SK-N-SH (cell line): ENCODE measurements at regions not wholly inside any gene's neighbourhood (a gene's known extent, or its start where the extent isn't known, plus 50 kb on each side); places are given as distances from the start of the nearest gene placed in this dataset.

Experiments used
- CTCF ChIA-PET: fragments of 300-600, 350-600 bp; formaldehyde crosslinking; extraction: SDS; loops from one replicate; lab custom pipeline; 2021; lab: Yijun Ruan, JAX
- POLR2A ChIA-PET: fragments of 350-600 bp; sonication (Branson Sonifier 250); formaldehyde crosslinking; extraction: SDS; loops from one replicate; lab custom pipeline; 2020; ENCODE audit warnings: antibody characterized with exemption, inconsistent platforms; lab: Yijun Ruan, JAX
- DNase-seq: peaks from one replicate; pipeline ENCODE4 v3.0.0; 2012
- H2AFZ ChIP-seq: fragments of 200-600 bp; sonication (generic); 2 replicates; pipeline ENCODE4 v1.8.1; 2016; ENCODE audit warnings: antibody characterized with exemption, mild to moderate bottlenecking, low read depth
- H3F3A ChIP-seq: fragments of 200-600 bp; sonication (generic); replicated peaks from 2 replicates; pipeline ENCODE3; 2016; ENCODE audit warnings: antibody characterized with exemption, mild to moderate bottlenecking; ENCODE audit not compliant: insufficient read depth
- H3K27ac ChIP-seq, 2 experiments: fragments of 200-500 bp in 1 of 2; fragments of 200-600 bp in 1 of 2; sonication (Bioruptor generic) in 1 of 2; sonication (generic), shearing (Covaris generic) in 1 of 2; 2 replicates each; pipeline versions ENCODE4 v1.5.1 to v1.6.1; 2014 to 2016; ENCODE audit warnings: low read depth in 2 of 2, inconsistent platforms in 1 of 2, low read length in 1 of 2, mild to moderate bottlenecking in 1 of 2, mixed read lengths in 1 of 2
- H3K27me3 ChIP-seq: fragments of 200-600 bp; sonication (generic), shearing (Covaris generic); 2 replicates; pipeline ENCODE4 v1.6.1; 2016; ENCODE audit warnings: mixed run types; ENCODE audit not compliant: insufficient read depth
- H3K36me3 ChIP-seq, 2 experiments: fragments of 200-500 bp in 1 of 2; fragments of 200-600 bp in 1 of 2; sonication (Bioruptor generic) in 1 of 2; sonication (generic) in 1 of 2; replicated peaks in 1 of 2; 2 replicates each; pipeline versions ENCODE3 to v1.5.1; 2014 to 2016; ENCODE audit warnings: low read length in 1 of 2, mild to moderate bottlenecking in 1 of 2; ENCODE audit not compliant: insufficient read depth in 2 of 2, control insufficient read depth in 1 of 2
- H3K4me1 ChIP-seq, 2 experiments: fragments of 200-500 bp in 1 of 2; fragments of 200-600 bp in 1 of 2; sonication (Bioruptor generic) in 1 of 2; sonication (generic), shearing (Covaris generic) in 1 of 2; 2 replicates each; pipeline versions ENCODE4 v1.5.1 to v1.6.1; 2014 to 2016; ENCODE audit warnings: low read depth in 1 of 2, low read length in 1 of 2, mixed run types in 1 of 2; ENCODE audit not compliant: insufficient read depth in 2 of 2, control insufficient read depth in 1 of 2
- H3K4me2 ChIP-seq: fragments of 200-600 bp; sonication (generic), shearing (Covaris generic); 2 replicates; pipeline ENCODE4 v1.6.1; 2017; ENCODE audit warnings: mixed run types
- H3K4me3 ChIP-seq, 2 experiments: fragments of 200-500 bp in 1 of 2; fragments of 200-600 bp in 1 of 2; sonication (Bioruptor generic) in 1 of 2; sonication (generic), shearing (Covaris generic) in 1 of 2; 2 replicates each; pipeline versions ENCODE4 v1.5.1 to v1.8.1; 2014 to 2016; ENCODE audit warnings: low read depth in 2 of 2, inconsistent platforms in 1 of 2, low read length in 1 of 2, mild to moderate bottlenecking in 1 of 2, mixed read lengths in 1 of 2, moderate library complexity in 1 of 2
- H3K79me2 ChIP-seq: fragments of 200-600 bp; sonication (generic); 2 replicates; pipeline ENCODE4 v1.8.1; 2017; ENCODE audit warnings: mild to moderate bottlenecking; ENCODE audit not compliant: insufficient read depth
- H3K9ac ChIP-seq: fragments of 200-600 bp; sonication (generic); 2 replicates; pipeline ENCODE4 v1.6.1; 2017; ENCODE audit warnings: mixed run types
- H3K9me2 ChIP-seq: fragments of 200-600 bp; sonication (generic); 2 replicates; pipeline ENCODE4 v1.6.1; 2017; ENCODE audit warnings: mixed run types
- H3K9me3 ChIP-seq: fragments of 200-600 bp; sonication (generic); 2 replicates; pipeline ENCODE4 v1.6.1; 2017; ENCODE audit warnings: mixed run types, mild to moderate bottlenecking, moderate library complexity
- H4K20me1 ChIP-seq: fragments of 200-600 bp; sonication (generic); 2 replicates; pipeline ENCODE4 v1.6.1; 2017; ENCODE audit warnings: mild to moderate bottlenecking, mixed run types; ENCODE audit not compliant: insufficient read depth
- CHD2 ChIP-seq: fragments of 150-350 bp; IDR thresholded peaks from 2 replicates; pipeline ENCODE4 v1.6.1; 2018; ENCODE audit warnings: low read length; ENCODE audit not compliant: partially characterized antibody
- CTCF ChIP-seq: fragments of 200-600 bp; sonication (generic); IDR thresholded peaks from 2 replicates; pipeline ENCODE4 v1.6.1; 2017; ENCODE audit warnings: antibody characterized with exemption, mild to moderate bottlenecking, moderate library complexity
- ELF1 ChIP-seq: IDR thresholded peaks from 2 replicates; pipeline ENCODE4 v1.4.0; 2012
- EP300 ChIP-seq, 2 experiments: IDR thresholded peaks; 2 replicates each; pipeline versions ENCODE4 v1.4.0 to v1.6.1; 2012; ENCODE audit warnings: borderline replicate concordance in 1 of 2, low read depth in 1 of 2, low read length in 1 of 2
- EZH2phosphoT487 ChIP-seq: fragments of 200-600 bp; sonication (generic); IDR thresholded peaks from 2 replicates; pipeline ENCODE4 v1.6.1; 2017; ENCODE audit warnings: low read depth, mixed run types, mild to moderate bottlenecking, antibody characterized with exemption, moderate library complexity, borderline replicate concordance
- FOSL2 ChIP-seq: IDR thresholded peaks from 2 replicates; pipeline ENCODE4 v1.4.0; 2012; ENCODE audit warnings: low read depth, mild to moderate bottlenecking, moderate library complexity, borderline replicate concordance
- GABPA ChIP-seq: IDR thresholded peaks from 2 replicates; pipeline ENCODE4 v1.4.0; 2012; ENCODE audit warnings: low read depth, mild to moderate bottlenecking
- JUND ChIP-seq: IDR thresholded peaks from 2 replicates; pipeline ENCODE4 v1.4.0; 2012
- MAX ChIP-seq: IDR thresholded peaks from 2 replicates; pipeline ENCODE4 v1.4.0; 2012; ENCODE audit warnings: low read depth
- MXI1 ChIP-seq: IDR thresholded peaks from 2 replicates; pipeline ENCODE4 v1.6.1; 2012; ENCODE audit warnings: mild to moderate bottlenecking, low read depth, low read length, improper control_type of control experiment
- NRF1 ChIP-seq: IDR thresholded peaks from 2 replicates; pipeline ENCODE4 v1.6.1; 2012; ENCODE audit warnings: low read depth, mild to moderate bottlenecking, low read length
- RFX5 ChIP-seq: IDR thresholded peaks from 2 replicates; pipeline ENCODE4 v1.6.1; 2012; ENCODE audit warnings: mild to moderate bottlenecking, improper control_type of control experiment, low read length
- RXRA ChIP-seq: IDR thresholded peaks from 2 replicates; pipeline ENCODE4 v1.4.0; 2012; ENCODE audit warnings: low read depth, mild to moderate bottlenecking, borderline replicate concordance
- SMC3 ChIP-seq: IDR thresholded peaks from 2 replicates; pipeline ENCODE4 v1.6.1; 2012; ENCODE audit warnings: low read depth, low read length, improper control_type of control experiment
- TCF12 ChIP-seq: IDR thresholded peaks from 2 replicates; pipeline ENCODE4 v1.4.0; 2012
- YY1 ChIP-seq: IDR thresholded peaks from 2 replicates; pipeline ENCODE4 v1.4.0; 2012; ENCODE audit warnings: low read depth, mild to moderate bottlenecking
- WGBS: methylation state at CpG from one replicate; pipeline ENCODE4 v1.1.6; 2017; ENCODE audit warnings: low lambda C conversion rate; 5-methylcytosine and 5-hydroxymethylcytosine counted together

GRCh38 chr2:225207471-225207870, 165.2 kb upstream of the DOCK10 start:
- no peaks in the 10 kb centered on the region for H3K9me2 ChIP-seq
- H4K20me1 ChIP-seq = no peaks in the 10 kb centered on the region
- ChIA-PET POLR2A (no interaction called here), CTCF (interaction anchor here (0.6 to 1.2 kb wide), 2 partner anchors 14 kb away, joined by 3 read pairs; no protein-coding TSS in a partner anchor)
- 62% methylated on average over 3 of the region's 3 CpGs for WGBS
- no peak overlapping the region for H3K4me2 ChIP-seq
- H3K9ac ChIP-seq = no peak overlapping the region
- no peaks in the 10 kb centered on the region for H3K36me3 ChIP-seq
- H3K9me3 ChIP-seq = no peaks in the 10 kb centered on the region
- H3K4me1 ChIP-seq = no peaks in the 10 kb centered on the region
- H3K27ac ChIP-seq = no peak overlapping the region
- H3K4me3 ChIP-seq = no peak overlapping the region
- DNase-seq = no peak
- H3F3A ChIP-seq = no peaks in the 10 kb centered on the region
- no peaks in the 10 kb centered on the region for H3K27me3 ChIP-seq
- no peak overlapping the region for H2AFZ ChIP-seq
- H3K79me2 ChIP-seq = no peaks in the 10 kb centered on the region
- no peak for TF ChIP-seq MAX
- no peak for TF ChIP-seq RXRA
- no peak for TF ChIP-seq MXI1
- no peak for TF ChIP-seq CHD2
- TF ChIP-seq TCF12 = no peak
- TF ChIP-seq FOSL2 = no peak
- TF ChIP-seq YY1 = no peak
- no peak for TF ChIP-seq RFX5
- no peak for TF ChIP-seq CTCF

- Histone ChIP-seq H2AFZ (no peak overlapping the region), H3K4me1 (no peaks in the 10 kb centered on the region), H3K36me3 (no peaks in the 10 kb centered on the region), H3K79me2 (no peaks in the 10 kb centered on the region), H3K27me3 (no peaks in the 10 kb centered on the region), H4K20me1 (no peaks in the 10 kb centered on the region), H3K9ac (no peak overlapping the region), H3F3A (no peaks in the 10 kb centered on the region), H3K9me3 (no peaks in the 10 kb centered on the region), H3K27ac (no peak overlapping the region), H3K4me3 (no peak overlapping the region), H3K4me2 (no peak overlapping the region), H3K9me2 (no peaks in the 10 kb centered on the region)
- CTCF ChIA-PET = interaction anchor here (1.2 kb wide), 1 partner anchor 14 kb away, joined by 3 read pairs; no protein-coding TSS in a partner anchor
- 84% methylated on average over 1 of the region's 1 CpG for WGBS
- TF ChIP-seq ELF1 (no peak), NRF1 (no peak), GABPA (no peak), RFX5 (no peak), SMC3 (no peak), MXI1 (no peak), JUND (no peak), EP300 (IDR thresholded peaks at IDR 0.05; ENCODE audit: borderline replicate concordance in 1 of 2, low read depth in 1 of 2, low read length in 1 of 2) (no peak), EZH2phosphoT487 (no peak)
- DNase-seq = no peak
- POLR2A ChIA-PET = no interaction called here
These were observed 164.8 kb upstream of the DOCK10 start for GRCh38 chr2:225207043-225207442.
